K562 (cell line): ENCODE measurements at regions not wholly inside any gene's neighbourhood (a gene's known extent, or its start where the extent isn't known, plus 50 kb on each side); places are given as distances from the start of the nearest gene placed in this dataset.

Source experiments
- CBX1 ChIP-seq: sonication (generic); IDR thresholded peaks from 2 replicates; pipeline ENCODE4 v1.6.1; 2016; ENCODE audit warnings: antibody characterized with exemption, low read depth, mild to moderate bottlenecking
- CREB3L1 ChIP-seq: fragments of 450-650 bp; IDR thresholded peaks from 2 replicates; pipeline ENCODE4 v1.6.1; 2014; ENCODE audit warnings: low read depth, mild to moderate bottlenecking, moderate library complexity, borderline replicate concordance
- CTCF ChIP-seq, 3 experiments: IDR thresholded peaks in 2 of 3; conservative IDR thresholded peaks in 1 of 3; 2 replicates each; pipeline ENCODE4 v1.5.1; 2011 to 2012; ENCODE audit warnings: low read length in 3 of 3, mild to moderate bottlenecking in 3 of 3, control low read depth in 2 of 3, improper control_type of control experiment in 1 of 3, inconsistent platforms in 1 of 3, low read depth in 1 of 3, mixed read lengths in 1 of 3, moderate library complexity in 1 of 3; ENCODE audit not compliant: insufficient read depth in 2 of 3
- ELK1 ChIP-seq: sonication (generic); formaldehyde crosslinking; IDR thresholded peaks from 2 replicates; pipeline ENCODE4 v1.8.1; 2022; ENCODE audit warnings: missing genetic modification reagents
- EZH2 ChIP-seq: IDR thresholded peaks from 2 replicates; pipeline ENCODE4 v1.6.1; 2012; ENCODE audit warnings: low read depth, mild to moderate bottlenecking, inconsistent platforms, low read length, borderline replicate concordance
- JUND ChIP-seq, 2 experiments: IDR thresholded peaks; 2 replicates in 1 of 2; 3 replicates in 1 of 2; pipeline ENCODE4 v1.6.1; 2011; ENCODE audit warnings: borderline replicate concordance in 2 of 2, low read depth in 2 of 2, low read length in 2 of 2, improper control_type of control experiment in 1 of 2, missing biosample characterization in 1 of 2, missing genetic modification characterization in 1 of 2, missing genetic modification reagents in 1 of 2
- POLR2A ChIP-seq: fragments of 450-650 bp; conservative IDR thresholded peaks from 2 replicates; pipeline ENCODE4 v1.6.1; 2016
- RBM39 ChIP-seq: fragments of 200-400 bp; formaldehyde crosslinking; optimal IDR thresholded peaks from 2 replicates; pipeline ENCODE3; 2018; ENCODE audit warnings: low read depth, low read length
- SP1 ChIP-seq: sonication (generic); formaldehyde crosslinking; IDR thresholded peaks from 2 replicates; pipeline ENCODE4 v1.8.1; 2022; ENCODE audit warnings: mild to moderate bottlenecking, missing genetic modification reagents
- TEAD1 ChIP-seq, 2 experiments: fragments of 450-650 bp in 1 of 2; sonication (generic) in 1 of 2; formaldehyde crosslinking; IDR thresholded peaks; 2 replicates each; pipeline versions ENCODE4 v1.4.0 to v1.8.0; 2020 to 2022; ENCODE audit warnings: mild to moderate bottlenecking in 2 of 2, missing genetic modification reagents in 1 of 2
- TEAD2 ChIP-seq: fragments of 450-650 bp; IDR thresholded peaks from 2 replicates; pipeline ENCODE4 v1.6.1; 2016; ENCODE audit warnings: missing genetic modification characterization, control low read depth, missing compliant biosample characterization
- ZNF197 ChIP-seq: fragments of 200-800 bp; sonication (Bioruptor generic); IDR thresholded peaks from 2 replicates; pipeline ENCODE4 v1.6.1; 2016; ENCODE audit warnings: low read depth, missing genetic modification characterization, missing compliant biosample characterization
- ZNF778 ChIP-seq: fragments of 450-650 bp; formaldehyde crosslinking; IDR thresholded peaks from 2 replicates; pipeline ENCODE4 v1.4.0; 2020; ENCODE audit warnings: mild to moderate bottlenecking, moderate library complexity
- ZNF785 ChIP-seq: fragments of 250-450 bp; sonication (Bioruptor Pico); IDR thresholded peaks from 2 replicates; pipeline ENCODE4 v1.4.0; 2020; ENCODE audit warnings: mild to moderate bottlenecking

GRCh38 chr1:184244962-184245361, 141.9 kb upstream of the C1orf21 start:
- no peak for TF ChIP-seq ELK1 (CRISPR knock-in tag)
- TF ChIP-seq ZNF197 (CRISPR knock-in tag) = no peak
- TF ChIP-seq TEAD1 (CRISPR knock-in tag; IDR thresholded peaks at IDR 0.05) = no peak
- TF ChIP-seq CTCF (IDR thresholded peaks at IDR 0.05 in 2 of 3, conservative IDR thresholded peaks at IDR 0.05 in 1 of 3; ENCODE audit: insufficient read depth in 2 of 3, low read depth in 1 of 3, low read length in 3 of 3) = no peak
- TF ChIP-seq CREB3L1 = no peak
- TF ChIP-seq EZH2 = no peak
- no peak for TF ChIP-seq ZNF778 (CRISPR knock-in tag)
- no peak for TF ChIP-seq CBX1
- no peak for TF ChIP-seq POLR2A
- no peak for TF ChIP-seq JUND (IDR thresholded peaks at IDR 0.05; ENCODE audit: borderline replicate concordance, low read depth, low read length)
- no peak for TF ChIP-seq JUND (tag; IDR thresholded peaks at IDR 0.05; ENCODE audit: borderline replicate concordance, low read depth, low read length)
- TF ChIP-seq RBM39 = no peak
- TF ChIP-seq TEAD2 (tag) = no peak
- TF ChIP-seq ZNF785 (CRISPR knock-in tag) = no peak
- TF ChIP-seq SP1 (CRISPR knock-in tag) = no peak
